HEK293 (cell line): ENCODE measurements at regions not wholly inside any gene's neighbourhood (a gene's known extent, or its start where the extent isn't known, plus 50 kb on each side); places are given as distances from the start of the nearest gene placed in this dataset.

Source experiments
- CTCF ChIA-PET: fragments of 350-600 bp; formaldehyde crosslinking; extraction: SDS; loops from one replicate; lab custom pipeline; 2021; ENCODE audit warnings: antibody characterized with exemption; lab: Yijun Ruan, JAX
- POLR2A ChIA-PET: fragments of 300-600 bp; formaldehyde crosslinking; extraction: SDS; loops from one replicate; lab custom pipeline; 2020; ENCODE audit warnings: antibody characterized with exemption, inconsistent platforms; lab: Yijun Ruan, JAX
- H3K27ac ChIP-seq: fragments of 200-500 bp; sonication (Bioruptor generic); 2 replicates; pipeline ENCODE4 v1.5.1; 2014; ENCODE audit warnings: low read depth, low read length, control low read depth, inconsistent platforms; ENCODE audit errors: extremely low read depth
- H3K36me3 ChIP-seq, 2 experiments: fragments of 200-500 bp in 1 of 2; sonication (Bioruptor generic) in 1 of 2; 1 replicate in 1 of 2; 2 replicates in 1 of 2; pipeline ENCODE4 v1.5.1; 2014 to 2017; ENCODE audit warnings: inconsistent platforms in 2 of 2, low read length in 2 of 2; ENCODE audit not compliant: control insufficient read depth in 2 of 2, insufficient read depth in 1 of 2
- H3K4me1 ChIP-seq: fragments of 200-500 bp; sonication (Bioruptor generic); 2 replicates; pipeline ENCODE4 v1.5.1; 2014; ENCODE audit warnings: mild to moderate bottlenecking, low read length, inconsistent platforms; ENCODE audit not compliant: control insufficient read depth, insufficient read depth
- H3K4me3 ChIP-seq: 2 replicates; pipeline ENCODE4 v1.5.1; 2011; ENCODE audit warnings: low read depth, mild to moderate bottlenecking, control low read depth, low read length, moderate library complexity
- H3K9me3 ChIP-seq: fragments of 200-500 bp; sonication (Bioruptor generic); 2 replicates; pipeline ENCODE4 v1.5.1; 2014; ENCODE audit warnings: low read depth, low read length, inconsistent platforms; ENCODE audit not compliant: control insufficient read depth, insufficient read depth
- ZBTB7A ChIP-seq: fragments of 450-650 bp; formaldehyde crosslinking; IDR thresholded peaks from 2 replicates; pipeline ENCODE4 v1.5.1; 2016; ENCODE audit warnings: low read depth, missing biosample characterization, missing genetic modification characterization
- ZNF221 ChIP-seq: fragments of 450-650 bp; formaldehyde crosslinking; IDR thresholded peaks from 2 replicates; pipeline ENCODE4 v1.5.1; 2017; ENCODE audit warnings: missing biosample characterization, missing genetic modification characterization, borderline replicate concordance
- ZNF302 ChIP-seq: fragments of 450-650 bp; formaldehyde crosslinking; IDR thresholded peaks from 2 replicates; pipeline ENCODE4 v1.5.1; 2016; ENCODE audit warnings: missing biosample characterization, missing genetic modification characterization, low read depth
- ZNF544 ChIP-seq: fragments of 450-650 bp; formaldehyde crosslinking; IDR thresholded peaks from 2 replicates; pipeline ENCODE4 v1.5.0; 2017; ENCODE audit warnings: missing biosample characterization, missing genetic modification characterization
- ZNF571 ChIP-seq: fragments of 450-650 bp; formaldehyde crosslinking; IDR thresholded peaks from 2 replicates; pipeline ENCODE4 v1.5.0; 2017; ENCODE audit warnings: missing biosample characterization, missing genetic modification characterization
- ZNF76 ChIP-seq: fragments of 450-650 bp; formaldehyde crosslinking; IDR thresholded peaks from 2 replicates; pipeline ENCODE4; 2016; ENCODE audit warnings: low read depth, missing biosample characterization, missing genetic modification characterization, borderline replicate concordance
- ZSCAN23 ChIP-seq: fragments of 450-650 bp; formaldehyde crosslinking; IDR thresholded peaks from 2 replicates; pipeline ENCODE4 v1.5.1; 2016; ENCODE audit warnings: missing biosample characterization, missing genetic modification characterization
- TF ChIP-seq, protein P1 (sequence below): fragments of 450-650 bp; formaldehyde crosslinking; IDR thresholded peaks from 2 replicates; pipeline ENCODE4 v1.5.1; 2016; ENCODE audit warnings: missing biosample characterization, missing genetic modification characterization
- TF ChIP-seq, protein P2 (sequence below): fragments of 450-650 bp; formaldehyde crosslinking; IDR thresholded peaks from 2 replicates; pipeline ENCODE4 v1.5.1; 2016; ENCODE audit warnings: missing biosample characterization, missing genetic modification characterization
- TF ChIP-seq, protein P3 (sequence below): fragments of 450-650 bp; formaldehyde crosslinking; IDR thresholded peaks from 2 replicates; pipeline ENCODE4 v1.5.1; 2016; ENCODE audit warnings: missing biosample characterization, missing genetic modification characterization
- TF ChIP-seq, protein P4 (sequence below): fragments of 450-650 bp; formaldehyde crosslinking; IDR thresholded peaks from 2 replicates; pipeline ENCODE4 v1.5.1; 2016; ENCODE audit warnings: missing biosample characterization, missing genetic modification characterization, borderline replicate concordance
- TF ChIP-seq, protein P5 (sequence below): fragments of 450-650 bp; formaldehyde crosslinking; IDR thresholded peaks from 2 replicates; pipeline ENCODE4 v1.5.1; 2016; ENCODE audit warnings: missing biosample characterization, missing genetic modification characterization
- TF ChIP-seq, protein P6 (sequence below): fragments of 450-650 bp; formaldehyde crosslinking; IDR thresholded peaks from 2 replicates; pipeline ENCODE4 v1.5.1; 2016; ENCODE audit warnings: missing biosample characterization, missing genetic modification characterization, low read depth

DNA sequence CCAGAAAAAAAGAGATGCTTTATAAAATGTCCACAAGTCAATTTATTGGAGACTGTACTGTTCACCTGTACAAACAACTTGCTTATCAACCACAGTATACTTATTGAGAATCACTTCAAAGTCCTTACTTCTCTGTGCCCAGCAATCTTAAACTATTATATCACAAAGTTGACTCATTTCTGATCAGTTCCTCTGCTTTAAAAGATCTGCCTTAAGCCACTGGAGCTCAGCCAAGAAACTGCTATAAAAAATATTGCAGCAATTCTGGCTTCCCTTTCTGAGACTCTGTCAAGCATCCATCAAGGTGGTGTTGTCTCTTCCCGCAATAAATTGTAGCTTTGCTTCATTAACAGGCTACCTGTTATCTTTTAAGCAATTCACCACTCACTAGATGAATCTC lies 375.2 kb upstream of the SPHKAP start:
- H3K27ac ChIP-seq: no peak overlapping the region
- ChIA-PET POLR2A (no interaction called here), CTCF (no interaction called here)
- no peaks in the 10 kb centered on the region for H3K36me3 ChIP-seq
- H3K9me3 ChIP-seq: no peaks in the 10 kb centered on the region
- no peaks in the 10 kb centered on the region for H3K4me1 ChIP-seq
- H3K4me3 ChIP-seq: no peak overlapping the region
- no peak for TF ChIP-seq ZBTB7A (tag by site-specific recombination)
- TF ChIP-seq ZSCAN23: no peak
- no peak for TF ChIP-seq ZNF221 (tag by site-specific recombination)
- TF ChIP-seq ZNF571 (tag by site-specific recombination): no peak
- TF ChIP-seq ZNF76: no peak
- TF ChIP-seq ZNF544 (tag by site-specific recombination): no peak
- TF ChIP-seq, protein P1, sequence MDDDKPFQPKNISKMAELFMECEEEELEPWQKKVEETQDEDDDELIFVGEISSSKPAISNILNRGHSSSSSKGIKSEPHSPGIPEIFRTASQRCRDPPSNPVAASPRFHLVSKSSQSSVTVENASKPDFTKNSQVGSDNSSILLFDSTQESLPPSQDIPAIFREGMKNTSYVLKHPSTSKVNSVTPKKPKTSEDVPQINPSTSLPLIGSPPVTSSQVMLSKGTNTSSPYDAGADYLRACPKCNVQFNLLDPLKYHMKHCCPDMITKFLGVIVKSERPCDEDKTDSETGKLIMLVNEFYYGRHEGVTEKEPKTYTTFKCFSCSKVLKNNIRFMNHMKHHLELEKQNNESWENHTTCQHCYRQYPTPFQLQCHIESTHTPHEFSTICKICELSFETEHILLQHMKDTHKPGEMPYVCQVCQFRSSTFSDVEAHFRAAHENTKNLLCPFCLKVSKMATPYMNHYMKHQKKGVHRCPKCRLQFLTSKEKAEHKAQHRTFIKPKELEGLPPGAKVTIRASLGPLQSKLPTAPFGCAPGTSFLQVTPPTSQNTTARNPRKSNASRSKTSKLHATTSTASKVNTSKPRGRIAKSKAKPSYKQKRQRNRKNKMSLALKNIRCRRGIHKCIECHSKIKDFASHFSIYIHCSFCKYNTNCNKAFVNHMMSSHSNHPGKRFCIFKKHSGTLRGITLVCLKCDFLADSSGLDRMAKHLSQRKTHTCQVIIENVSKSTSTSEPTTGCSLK (tag by site-specific recombination): no peak
- TF ChIP-seq, protein P2, sequence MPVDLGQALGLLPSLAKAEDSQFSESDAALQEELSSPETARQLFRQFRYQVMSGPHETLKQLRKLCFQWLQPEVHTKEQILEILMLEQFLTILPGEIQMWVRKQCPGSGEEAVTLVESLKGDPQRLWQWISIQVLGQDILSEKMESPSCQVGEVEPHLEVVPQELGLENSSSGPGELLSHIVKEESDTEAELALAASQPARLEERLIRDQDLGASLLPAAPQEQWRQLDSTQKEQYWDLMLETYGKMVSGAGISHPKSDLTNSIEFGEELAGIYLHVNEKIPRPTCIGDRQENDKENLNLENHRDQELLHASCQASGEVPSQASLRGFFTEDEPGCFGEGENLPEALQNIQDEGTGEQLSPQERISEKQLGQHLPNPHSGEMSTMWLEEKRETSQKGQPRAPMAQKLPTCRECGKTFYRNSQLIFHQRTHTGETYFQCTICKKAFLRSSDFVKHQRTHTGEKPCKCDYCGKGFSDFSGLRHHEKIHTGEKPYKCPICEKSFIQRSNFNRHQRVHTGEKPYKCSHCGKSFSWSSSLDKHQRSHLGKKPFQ (tag by site-specific recombination): no peak
- TF ChIP-seq, protein P3, sequence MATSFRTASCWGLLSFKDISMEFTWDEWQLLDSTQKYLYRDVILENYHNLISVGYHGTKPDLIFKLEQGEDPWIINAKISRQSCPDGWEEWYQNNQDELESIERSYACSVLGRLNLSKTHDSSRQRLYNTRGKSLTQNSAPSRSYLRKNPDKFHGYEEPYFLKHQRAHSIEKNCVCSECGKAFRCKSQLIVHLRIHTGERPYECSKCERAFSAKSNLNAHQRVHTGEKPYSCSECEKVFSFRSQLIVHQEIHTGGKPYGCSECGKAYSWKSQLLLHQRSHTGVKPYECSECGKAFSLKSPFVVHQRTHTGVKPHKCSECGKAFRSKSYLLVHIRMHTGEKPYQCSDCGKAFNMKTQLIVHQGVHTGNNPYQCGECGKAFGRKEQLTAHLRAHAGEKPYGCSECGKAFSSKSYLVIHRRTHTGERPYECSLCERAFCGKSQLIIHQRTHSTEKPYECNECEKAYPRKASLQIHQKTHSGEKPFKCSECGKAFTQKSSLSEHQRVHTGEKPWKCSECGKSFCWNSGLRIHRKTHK (tag by site-specific recombination): no peak
- no peak for TF ChIP-seq ZNF302 (tag by site-specific recombination)
- TF ChIP-seq, protein P4, sequence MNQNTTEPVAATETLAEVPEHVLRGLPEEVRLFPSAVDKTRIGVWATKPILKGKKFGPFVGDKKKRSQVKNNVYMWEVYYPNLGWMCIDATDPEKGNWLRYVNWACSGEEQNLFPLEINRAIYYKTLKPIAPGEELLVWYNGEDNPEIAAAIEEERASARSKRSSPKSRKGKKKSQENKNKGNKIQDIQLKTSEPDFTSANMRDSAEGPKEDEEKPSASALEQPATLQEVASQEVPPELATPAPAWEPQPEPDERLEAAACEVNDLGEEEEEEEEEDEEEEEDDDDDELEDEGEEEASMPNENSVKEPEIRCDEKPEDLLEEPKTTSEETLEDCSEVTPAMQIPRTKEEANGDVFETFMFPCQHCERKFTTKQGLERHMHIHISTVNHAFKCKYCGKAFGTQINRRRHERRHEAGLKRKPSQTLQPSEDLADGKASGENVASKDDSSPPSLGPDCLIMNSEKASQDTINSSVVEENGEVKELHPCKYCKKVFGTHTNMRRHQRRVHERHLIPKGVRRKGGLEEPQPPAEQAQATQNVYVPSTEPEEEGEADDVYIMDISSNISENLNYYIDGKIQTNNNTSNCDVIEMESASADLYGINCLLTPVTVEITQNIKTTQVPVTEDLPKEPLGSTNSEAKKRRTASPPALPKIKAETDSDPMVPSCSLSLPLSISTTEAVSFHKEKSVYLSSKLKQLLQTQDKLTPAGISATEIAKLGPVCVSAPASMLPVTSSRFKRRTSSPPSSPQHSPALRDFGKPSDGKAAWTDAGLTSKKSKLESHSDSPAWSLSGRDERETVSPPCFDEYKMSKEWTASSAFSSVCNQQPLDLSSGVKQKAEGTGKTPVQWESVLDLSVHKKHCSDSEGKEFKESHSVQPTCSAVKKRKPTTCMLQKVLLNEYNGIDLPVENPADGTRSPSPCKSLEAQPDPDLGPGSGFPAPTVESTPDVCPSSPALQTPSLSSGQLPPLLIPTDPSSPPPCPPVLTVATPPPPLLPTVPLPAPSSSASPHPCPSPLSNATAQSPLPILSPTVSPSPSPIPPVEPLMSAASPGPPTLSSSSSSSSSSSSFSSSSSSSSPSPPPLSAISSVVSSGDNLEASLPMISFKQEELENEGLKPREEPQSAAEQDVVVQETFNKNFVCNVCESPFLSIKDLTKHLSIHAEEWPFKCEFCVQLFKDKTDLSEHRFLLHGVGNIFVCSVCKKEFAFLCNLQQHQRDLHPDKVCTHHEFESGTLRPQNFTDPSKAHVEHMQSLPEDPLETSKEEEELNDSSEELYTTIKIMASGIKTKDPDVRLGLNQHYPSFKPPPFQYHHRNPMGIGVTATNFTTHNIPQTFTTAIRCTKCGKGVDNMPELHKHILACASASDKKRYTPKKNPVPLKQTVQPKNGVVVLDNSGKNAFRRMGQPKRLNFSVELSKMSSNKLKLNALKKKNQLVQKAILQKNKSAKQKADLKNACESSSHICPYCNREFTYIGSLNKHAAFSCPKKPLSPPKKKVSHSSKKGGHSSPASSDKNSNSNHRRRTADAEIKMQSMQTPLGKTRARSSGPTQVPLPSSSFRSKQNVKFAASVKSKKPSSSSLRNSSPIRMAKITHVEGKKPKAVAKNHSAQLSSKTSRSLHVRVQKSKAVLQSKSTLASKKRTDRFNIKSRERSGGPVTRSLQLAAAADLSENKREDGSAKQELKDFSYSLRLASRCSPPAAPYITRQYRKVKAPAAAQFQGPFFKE (tag by site-specific recombination): no peak
- TF ChIP-seq, protein P5, sequence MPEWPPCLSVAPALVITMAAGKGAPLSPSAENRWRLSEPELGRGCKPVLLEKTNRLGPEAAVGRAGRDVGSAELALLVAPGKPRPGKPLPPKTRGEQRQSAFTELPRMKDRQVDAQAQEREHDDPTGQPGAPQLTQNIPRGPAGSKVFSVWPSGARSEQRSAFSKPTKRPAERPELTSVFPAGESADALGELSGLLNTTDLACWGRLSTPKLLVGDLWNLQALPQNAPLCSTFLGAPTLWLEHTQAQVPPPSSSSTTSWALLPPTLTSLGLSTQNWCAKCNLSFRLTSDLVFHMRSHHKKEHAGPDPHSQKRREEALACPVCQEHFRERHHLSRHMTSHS: no peak
- TF ChIP-seq, protein P6, sequence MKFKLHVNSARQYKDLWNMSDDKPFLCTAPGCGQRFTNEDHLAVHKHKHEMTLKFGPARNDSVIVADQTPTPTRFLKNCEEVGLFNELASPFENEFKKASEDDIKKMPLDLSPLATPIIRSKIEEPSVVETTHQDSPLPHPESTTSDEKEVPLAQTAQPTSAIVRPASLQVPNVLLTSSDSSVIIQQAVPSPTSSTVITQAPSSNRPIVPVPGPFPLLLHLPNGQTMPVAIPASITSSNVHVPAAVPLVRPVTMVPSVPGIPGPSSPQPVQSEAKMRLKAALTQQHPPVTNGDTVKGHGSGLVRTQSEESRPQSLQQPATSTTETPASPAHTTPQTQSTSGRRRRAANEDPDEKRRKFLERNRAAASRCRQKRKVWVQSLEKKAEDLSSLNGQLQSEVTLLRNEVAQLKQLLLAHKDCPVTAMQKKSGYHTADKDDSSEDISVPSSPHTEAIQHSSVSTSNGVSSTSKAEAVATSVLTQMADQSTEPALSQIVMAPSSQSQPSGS: no peak
